MM.1S (cell line): ENCODE measurements at regions not wholly inside any gene's neighbourhood (a gene's known extent, or its start where the extent isn't known, plus 50 kb on each side); places are given as distances from the start of the nearest gene placed in this dataset.

Source experiments
- EZH2 ChIP-seq: fragments of 300-600 bp; sonication (generic); optimal IDR thresholded peaks from 2 replicates; pipeline ENCODE3; 2017; ENCODE audit warnings: low read depth, mild to moderate bottlenecking, antibody characterized with exemption, low read length, mixed read lengths
- TF ChIP-seq, protein P1 (sequence below): fragments of 300-600 bp; sonication (generic); IDR thresholded peaks from 2 replicates; pipeline ENCODE4 v1.5.1; 2016; ENCODE audit warnings: antibody characterized with exemption, low read length, mixed read lengths

DNA sequence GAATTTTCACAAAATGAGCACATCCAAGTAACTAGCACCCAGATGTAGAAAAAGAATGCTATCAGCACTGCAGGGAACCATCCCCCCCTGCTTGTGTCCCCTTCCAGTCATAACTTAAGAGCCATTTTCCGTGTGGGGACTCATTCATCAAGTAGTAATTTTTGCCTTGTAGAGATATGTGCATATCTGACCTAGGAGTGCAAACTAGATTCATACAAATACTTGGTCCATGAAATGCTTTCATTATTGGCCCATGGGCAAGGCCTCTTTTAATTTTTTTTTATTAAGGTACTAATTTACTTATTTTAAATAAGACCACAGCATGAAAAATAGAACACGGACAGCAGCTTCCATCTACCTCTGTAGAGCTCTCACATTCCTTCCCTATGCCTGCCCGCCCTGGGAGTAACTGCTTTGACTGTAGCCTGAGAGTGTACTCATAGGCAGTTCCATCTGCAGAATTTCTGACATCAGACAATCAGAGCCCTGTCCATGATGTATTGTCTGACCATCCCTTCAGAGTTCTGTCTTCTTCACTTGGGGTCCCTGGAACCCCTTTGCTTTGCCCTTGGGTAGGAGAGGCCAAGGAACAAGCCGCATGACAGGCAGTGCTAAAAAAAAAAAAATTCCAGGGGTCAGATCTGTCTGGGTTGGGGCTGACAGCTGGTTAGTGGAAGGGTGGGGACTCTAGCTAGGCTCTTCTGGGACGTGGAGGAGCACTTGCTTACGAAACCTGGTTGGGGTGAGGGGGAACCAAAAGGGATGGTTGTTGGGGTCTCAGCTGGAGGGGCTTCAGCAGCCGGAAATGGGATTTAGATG, 131.7 kb downstream of the C12orf75 start:
- TF ChIP-seq, protein P1, sequence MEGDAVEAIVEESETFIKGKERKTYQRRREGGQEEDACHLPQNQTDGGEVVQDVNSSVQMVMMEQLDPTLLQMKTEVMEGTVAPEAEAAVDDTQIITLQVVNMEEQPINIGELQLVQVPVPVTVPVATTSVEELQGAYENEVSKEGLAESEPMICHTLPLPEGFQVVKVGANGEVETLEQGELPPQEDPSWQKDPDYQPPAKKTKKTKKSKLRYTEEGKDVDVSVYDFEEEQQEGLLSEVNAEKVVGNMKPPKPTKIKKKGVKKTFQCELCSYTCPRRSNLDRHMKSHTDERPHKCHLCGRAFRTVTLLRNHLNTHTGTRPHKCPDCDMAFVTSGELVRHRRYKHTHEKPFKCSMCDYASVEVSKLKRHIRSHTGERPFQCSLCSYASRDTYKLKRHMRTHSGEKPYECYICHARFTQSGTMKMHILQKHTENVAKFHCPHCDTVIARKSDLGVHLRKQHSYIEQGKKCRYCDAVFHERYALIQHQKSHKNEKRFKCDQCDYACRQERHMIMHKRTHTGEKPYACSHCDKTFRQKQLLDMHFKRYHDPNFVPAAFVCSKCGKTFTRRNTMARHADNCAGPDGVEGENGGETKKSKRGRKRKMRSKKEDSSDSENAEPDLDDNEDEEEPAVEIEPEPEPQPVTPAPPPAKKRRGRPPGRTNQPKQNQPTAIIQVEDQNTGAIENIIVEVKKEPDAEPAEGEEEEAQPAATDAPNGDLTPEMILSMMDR: no peak
- TF ChIP-seq EZH2: no peak
